Naive thymus-derived CD8-positive, alpha-beta T cell (primary cell): ENCODE measurements at regions not wholly inside any gene's neighbourhood (a gene's known extent, or its start where the extent isn't known, plus 50 kb on each side); places are given as distances from the start of the nearest gene placed in this dataset.

ENCODE experiments used
- ATAC-seq, 2 donors: fragments of 150-1000 bp; cut with Tn5 transposase in 1 of 2; sonication (Bioruptor Pico), chemical (Tn5 transposase) in 1 of 2; 1 replicate in 1 of 2; 2 replicates in 1 of 2; pipeline ENCODE4 v1.10.0; 2021; ENCODE audit warnings: mild to moderate bottlenecking in 2 of 2, moderate library complexity in 2 of 2
- POLR2A ChIA-PET: fragments of 350-600 bp; sonication (Branson Sonifier 250); formaldehyde crosslinking; loops from one replicate; lab custom pipeline; 2021; ENCODE audit warnings: antibody characterized with exemption; lab: Charles Lee
- DNase-seq, 10 donors: peaks; one replicate each; pipeline versions ENCODE4 v3.0.0 to v3.0.0-alpha.2; 2020 to 2022
- H3K27ac Mint-ChIP-seq, 10 donors: one replicate each; pipeline ENCODE4 v1.8.0; 2020 to 2022; ENCODE audit warnings: mild to moderate bottlenecking in 10 of 10, mixed read lengths in 10 of 10, moderate library complexity in 4 of 10, inconsistent platforms in 1 of 10
- H3K27me3 Mint-ChIP-seq, 5 donors: one replicate each; pipeline ENCODE4 v1.8.0; 2021 to 2022; ENCODE audit warnings: mixed read lengths in 5 of 5
- H3K36me3 Mint-ChIP-seq, 3 donors: one replicate each; pipeline ENCODE4 v1.8.0; 2020 to 2022; ENCODE audit warnings: mixed read lengths in 3 of 3, mild to moderate bottlenecking in 2 of 3, inconsistent platforms in 1 of 3
- H3K4me1 Mint-ChIP-seq, 4 donors: one replicate each; pipeline ENCODE4 v1.8.0; 2021 to 2022; ENCODE audit warnings: mixed read lengths in 4 of 4
- H3K4me3 Mint-ChIP-seq, 10 donors: one replicate each; pipeline ENCODE4 v1.8.0; 2020 to 2022; ENCODE audit warnings: mild to moderate bottlenecking in 10 of 10, mixed read lengths in 10 of 10, moderate library complexity in 6 of 10, inconsistent platforms in 1 of 10
- H3K9me3 Mint-ChIP-seq, 9 donors: one replicate each; pipeline ENCODE4 v1.8.0; 2020 to 2022; ENCODE audit warnings: mixed read lengths in 9 of 9, mild to moderate bottlenecking in 3 of 9, inconsistent platforms in 1 of 9, moderate library complexity in 1 of 9

DNA sequence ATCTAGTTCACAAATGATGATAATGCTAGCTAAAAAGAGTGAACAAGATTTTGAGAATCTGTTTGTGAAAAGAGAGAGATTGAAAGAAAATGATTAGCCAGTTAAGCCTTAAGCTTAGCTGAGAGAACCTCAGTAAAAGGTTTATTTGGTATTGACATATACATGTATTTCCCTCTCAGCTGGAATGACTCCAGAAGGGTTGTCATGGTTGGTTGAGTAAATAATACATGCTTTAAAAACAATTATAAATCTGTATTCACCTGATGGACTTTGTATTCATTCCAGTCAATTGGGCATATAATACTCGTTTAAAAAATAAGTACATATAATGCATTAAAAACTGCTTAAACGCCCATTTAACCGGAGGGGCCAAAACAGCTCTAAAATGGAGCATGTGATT is 181.4 kb downstream of the GRB14 start:
- no peak overlapping the region for H3K27ac Mint-ChIP-seq
- ATAC-seq: no peak
- no peaks in the 10 kb centered on the region for H3K4me1 Mint-ChIP-seq
- H3K36me3 Mint-ChIP-seq: no peaks in the 10 kb centered on the region
- no peaks in the 10 kb centered on the region for H3K27me3 Mint-ChIP-seq
- H3K9me3 Mint-ChIP-seq: peaks cover 0 to 7% (median 0%) of the 10 kb centered on the region in 9 donors
- no peak for DNase-seq
- H3K4me3 Mint-ChIP-seq: no peak overlapping the region
- POLR2A ChIA-PET: no interaction called here

DNA sequence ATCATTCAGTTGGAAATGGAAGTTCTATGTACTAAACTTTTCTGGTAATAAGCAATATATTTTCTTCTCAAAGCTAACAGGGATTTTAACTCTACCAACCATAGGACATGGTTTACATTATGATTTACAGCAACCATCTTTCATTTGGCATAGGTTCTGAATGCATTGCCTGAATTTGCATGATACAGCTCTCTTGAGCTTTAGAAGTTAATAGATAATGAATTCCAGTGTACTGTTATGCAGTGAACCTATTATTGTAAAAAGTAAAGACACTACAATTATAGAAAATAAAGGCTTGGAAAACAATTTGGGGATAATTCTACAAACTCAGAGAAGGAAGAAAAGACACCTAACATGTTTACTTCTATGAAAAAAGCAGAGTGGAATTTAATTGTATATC is 182.0 kb downstream of the GRB14 start:
- Mint-ChIP-seq H3K27ac (no peak overlapping the region), H3K4me3 (no peak overlapping the region), H3K36me3 (no peaks in the 10 kb centered on the region), H3K27me3 (no peaks in the 10 kb centered on the region), H3K4me1 (no peaks in the 10 kb centered on the region), H3K9me3 (peaks cover 0 to 7% (median 0%) of the 10 kb centered on the region in 9 donors)
- POLR2A ChIA-PET: no interaction called here
- no peak for DNase-seq
- ATAC-seq: no peak

- H3K9me3 Mint-ChIP-seq: peaks cover 0 to 7% (median 0%) of the 10 kb centered on the region in 9 donors
- POLR2A ChIA-PET: no interaction called here
- H3K27me3 Mint-ChIP-seq: no peaks in the 10 kb centered on the region
- H3K4me1 Mint-ChIP-seq: no peaks in the 10 kb centered on the region
- no peak overlapping the region for H3K27ac Mint-ChIP-seq
- ATAC-seq (no peak), DNase-seq (no peak)
- H3K4me3 Mint-ChIP-seq: no peak overlapping the region
- H3K36me3 Mint-ChIP-seq: no peaks in the 10 kb centered on the region
These were observed 182.6 kb downstream of the GRB14 start for GRCh38 chr2:164438490-164439205.

GRCh38 chr2:164436131-164436530 is 185.2 kb downstream of the GRB14 start:
- no peak for DNase-seq
- Mint-ChIP-seq H3K4me1 (no peaks in the 10 kb centered on the region), H3K4me3 (no peak overlapping the region), H3K27ac (no peak overlapping the region), H3K36me3 (no peaks in the 10 kb centered on the region), H3K27me3 (no peaks in the 10 kb centered on the region), H3K9me3 (peaks cover 0 to 2% (median 0%) of the 10 kb centered on the region in 9 donors)
- ATAC-seq: no peak
- POLR2A ChIA-PET: no interaction called here

DNA sequence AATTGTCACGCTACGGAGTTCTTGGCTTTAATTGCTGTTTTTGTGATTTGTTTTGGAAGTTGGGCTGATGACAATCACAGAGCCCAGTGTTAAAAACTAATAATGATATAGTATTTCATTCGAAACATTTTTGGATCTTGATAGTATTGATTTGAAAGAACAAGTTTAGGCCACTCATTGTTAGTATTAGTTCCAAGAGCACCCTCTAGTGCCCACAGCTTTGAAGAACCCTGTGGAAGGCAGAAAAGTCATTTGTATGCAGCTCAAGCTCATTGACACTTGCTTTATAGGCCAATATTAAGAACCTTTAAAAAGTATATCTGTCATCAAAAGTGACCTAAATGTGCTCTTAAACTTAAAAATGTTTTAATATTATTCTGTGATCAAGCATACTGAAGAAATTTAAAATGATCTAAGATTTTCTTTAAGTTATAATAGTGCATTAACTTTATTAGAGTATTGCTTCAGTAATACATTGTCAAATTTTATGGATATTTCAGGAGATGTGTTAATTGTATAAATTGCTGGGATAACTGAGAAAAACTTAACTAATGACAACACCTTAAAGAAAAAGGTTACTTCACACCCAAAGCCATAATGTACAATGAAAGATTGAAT is 191.0 kb downstream of the GRB14 start:
- DNase-seq (no peak), ATAC-seq (no peak)
- POLR2A ChIA-PET: no interaction called here
- no peaks in the 10 kb centered on the region for H3K4me1 Mint-ChIP-seq
- H3K27ac Mint-ChIP-seq: no peak overlapping the region
- H3K9me3 Mint-ChIP-seq: no peaks in the 10 kb centered on the region
- H3K27me3 Mint-ChIP-seq: no peaks in the 10 kb centered on the region
- no peak overlapping the region for H3K4me3 Mint-ChIP-seq
- H3K36me3 Mint-ChIP-seq: no peaks in the 10 kb centered on the region

DNA sequence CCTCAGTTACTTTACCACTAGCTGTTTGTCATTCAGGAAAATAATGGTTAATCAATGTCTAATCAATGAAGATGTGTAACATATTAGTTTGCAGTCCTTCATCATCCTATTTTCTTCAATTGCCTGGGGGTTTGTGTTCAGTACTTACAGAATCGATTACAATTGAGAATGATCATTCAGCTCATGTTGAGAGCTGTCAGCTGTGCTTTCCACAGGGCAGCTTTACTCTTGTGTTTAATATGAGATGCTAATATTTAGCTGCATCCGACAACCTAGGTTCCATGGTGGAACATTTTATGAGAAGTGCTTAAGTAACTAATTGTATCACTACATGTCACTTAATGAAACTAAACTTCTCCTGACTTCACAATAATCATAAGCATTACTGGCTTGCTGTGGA is 191.9 kb downstream of the GRB14 start:
- POLR2A ChIA-PET: no interaction called here
- Mint-ChIP-seq H3K27ac (no peak overlapping the region), H3K4me1 (no peaks in the 10 kb centered on the region), H3K36me3 (no peaks in the 10 kb centered on the region), H3K4me3 (no peak overlapping the region), H3K9me3 (no peaks in the 10 kb centered on the region), H3K27me3 (no peaks in the 10 kb centered on the region)
- no peak for ATAC-seq
- DNase-seq: no peak

GRCh38 chr2:164427111-164427510 is 194.2 kb downstream of the GRB14 start:
- no peaks in the 10 kb centered on the region for H3K36me3 Mint-ChIP-seq
- H3K4me1 Mint-ChIP-seq: no peaks in the 10 kb centered on the region
- ATAC-seq (no peak), DNase-seq (no peak)
- H3K27me3 Mint-ChIP-seq: no peaks in the 10 kb centered on the region
- H3K4me3 Mint-ChIP-seq: no peak overlapping the region
- POLR2A ChIA-PET: no interaction called here
- H3K9me3 Mint-ChIP-seq: no peaks in the 10 kb centered on the region
- H3K27ac Mint-ChIP-seq: no peak overlapping the region

- no peak overlapping the region for H3K4me3 Mint-ChIP-seq
These were observed 200.5 kb downstream of the GRB14 start for GRCh38 chr2:164420787-164421186.

DNA sequence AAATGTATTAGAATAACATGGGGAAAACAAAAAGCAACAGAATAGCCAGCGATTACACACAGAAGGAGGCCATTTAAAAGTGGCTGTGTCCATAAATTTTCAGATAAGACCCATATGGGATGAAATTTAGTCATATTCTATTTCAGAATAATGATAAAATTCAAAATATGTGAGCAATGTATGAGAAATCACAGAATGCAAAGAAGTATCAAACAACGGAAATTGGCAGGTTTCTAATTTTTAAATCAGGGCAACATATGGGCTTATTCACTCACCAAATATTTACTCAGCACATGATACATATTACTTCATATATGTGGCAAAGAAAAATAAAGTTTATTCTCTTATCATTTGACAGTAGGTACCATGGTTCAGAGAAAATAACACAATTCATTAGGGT is 208.5 kb downstream of the GRB14 start:
- Mint-ChIP-seq H3K36me3 (no peaks in the 10 kb centered on the region), H3K4me3 (no peak overlapping the region), H3K27ac (no peak overlapping the region), H3K4me1 (no peaks in the 10 kb centered on the region), H3K9me3 (peaks cover 0 to 6% (median 0%) of the 10 kb centered on the region in 9 donors), H3K27me3 (no peaks in the 10 kb centered on the region)
- POLR2A ChIA-PET: no interaction called here
- no peak for DNase-seq
- no peak for ATAC-seq

More at GRCh38 chr2:164420787-164421186, 200.5 kb downstream of the GRB14 start:
- Mint-ChIP-seq H3K27me3 (no peaks in the 10 kb centered on the region), H3K36me3 (no peaks in the 10 kb centered on the region), H3K27ac (no peak overlapping the region), H3K4me1 (no peaks in the 10 kb centered on the region), H3K9me3 (peaks cover 0 to 3% (median 0%) of the 10 kb centered on the region in 9 donors)
- ATAC-seq: no peak
- POLR2A ChIA-PET: no interaction called here
- no peak for DNase-seq

GRCh38 chr2:164389411-164389810 is 231.9 kb downstream of the GRB14 start:
- H3K4me3 Mint-ChIP-seq: no peak overlapping the region
- H3K27ac Mint-ChIP-seq: no peak overlapping the region
- no peak for ATAC-seq
- DNase-seq: no peak
- POLR2A ChIA-PET: no interaction called here
- peaks cover 0 to 19% (median 1%) of the 10 kb centered on the region in 9 donors for H3K9me3 Mint-ChIP-seq
- H3K27me3 Mint-ChIP-seq: peaks cover 0 to 2% (median 0%) of the 10 kb centered on the region in 5 donors
- no peaks in the 10 kb centered on the region for H3K36me3 Mint-ChIP-seq
- H3K4me1 Mint-ChIP-seq: no peaks in the 10 kb centered on the region

DNA sequence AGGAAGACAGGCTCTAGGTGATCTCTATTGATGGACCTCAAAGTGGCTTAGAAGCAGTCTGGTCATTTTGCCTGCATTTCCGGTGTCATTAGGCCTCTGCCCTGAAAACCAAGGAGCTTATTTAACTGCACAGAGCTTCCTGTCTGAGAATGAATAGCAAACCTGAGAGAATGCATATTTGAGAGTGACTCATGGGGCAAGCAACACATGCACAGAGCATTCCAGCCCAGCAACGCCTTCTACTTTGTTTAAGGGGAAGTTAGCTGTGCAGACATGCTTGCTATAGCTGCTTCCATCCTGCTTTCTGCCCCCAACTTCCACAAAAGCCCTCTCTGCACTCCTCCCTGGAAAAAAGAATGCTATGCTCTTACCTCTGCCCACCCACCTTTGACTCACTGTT is 232.8 kb downstream of the GRB14 start:
- Mint-ChIP-seq H3K9me3 (peaks cover 0 to 19% (median 1%) of the 10 kb centered on the region in 9 donors), H3K4me1 (no peaks in the 10 kb centered on the region), H3K36me3 (no peaks in the 10 kb centered on the region), H3K27ac (no peak overlapping the region), H3K4me3 (no peak overlapping the region), H3K27me3 (peaks cover 0 to 2% (median 0%) of the 10 kb centered on the region in 5 donors)
- POLR2A ChIA-PET: no interaction called here
- DNase-seq (no peak), ATAC-seq (no peak)

DNA sequence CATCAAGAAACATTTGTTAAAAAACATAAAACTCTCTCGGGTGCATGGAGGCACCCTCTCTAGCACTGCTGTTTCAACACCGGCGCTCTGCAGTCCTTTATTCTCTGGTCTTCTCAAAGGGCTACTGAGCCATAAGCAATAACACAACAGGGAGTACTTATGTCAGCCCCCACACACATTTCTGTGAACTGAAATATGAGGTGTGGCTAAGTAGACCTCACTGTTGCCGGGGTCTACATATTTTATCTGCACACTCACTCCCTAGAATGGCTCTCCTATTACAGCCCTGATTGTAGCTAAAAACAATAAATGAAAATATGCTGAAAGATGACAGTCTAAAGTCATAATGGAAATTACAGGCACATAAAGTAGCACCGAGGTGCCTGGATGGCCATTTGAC is 235.1 kb downstream of the GRB14 start:
- Mint-ChIP-seq H3K9me3 (peaks cover 0 to 16% (median 2%) of the 10 kb centered on the region in 9 donors), H3K36me3 (no peaks in the 10 kb centered on the region), H3K27ac (no peak overlapping the region), H3K4me1 (no peaks in the 10 kb centered on the region), H3K27me3 (peaks cover 0 to 2% (median 0%) of the 10 kb centered on the region in 5 donors), H3K4me3 (no peak overlapping the region)
- POLR2A ChIA-PET: no interaction called here
- DNase-seq (no peak), ATAC-seq (no peak)

DNA sequence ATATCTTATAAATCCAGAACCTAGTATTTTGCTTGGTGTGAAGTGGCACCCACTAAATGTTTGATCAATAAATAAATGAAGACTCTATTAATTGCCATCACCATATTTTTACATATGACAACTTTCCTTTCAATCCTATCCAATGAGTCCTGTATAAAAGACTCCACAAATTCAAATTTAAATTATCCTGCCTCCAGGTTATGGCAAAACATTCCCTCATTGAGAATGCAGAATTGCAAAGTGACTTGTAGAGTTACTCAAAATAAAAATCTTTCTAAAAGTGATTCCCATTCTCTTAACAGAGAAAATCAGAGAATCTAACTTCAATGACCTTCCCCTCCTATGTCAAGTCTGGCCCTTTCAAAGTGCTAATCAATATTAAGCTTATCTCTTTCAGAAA is 236.8 kb downstream of the GRB14 start:
- ATAC-seq (no peak), DNase-seq (no peak)
- Mint-ChIP-seq H3K4me3 (no peak overlapping the region), H3K9me3 (peaks cover 0 to 8% (median 0%) of the 10 kb centered on the region in 9 donors), H3K36me3 (no peaks in the 10 kb centered on the region), H3K27ac (no peak overlapping the region), H3K27me3 (peaks cover 0 to 1% (median 0%) of the 10 kb centered on the region in 5 donors), H3K4me1 (no peaks in the 10 kb centered on the region)
- POLR2A ChIA-PET: no interaction called here

- POLR2A ChIA-PET: no interaction called here
These were observed 249.4 kb downstream of the GRB14 start for GRCh38 chr2:164371916-164372315.

More at GRCh38 chr2:164371916-164372315, 249.4 kb downstream of the GRB14 start:
- H3K4me1 Mint-ChIP-seq: no peaks in the 10 kb centered on the region
- H3K36me3 Mint-ChIP-seq: no peaks in the 10 kb centered on the region
- ATAC-seq (no peak), DNase-seq (no peak)
- H3K27ac Mint-ChIP-seq: no peak overlapping the region
- H3K4me3 Mint-ChIP-seq: no peak overlapping the region
- peaks cover 0 to 20% (median 4%) of the 10 kb centered on the region in 9 donors for H3K9me3 Mint-ChIP-seq
- peaks cover 0 to 2% (median 0%) of the 10 kb centered on the region in 5 donors for H3K27me3 Mint-ChIP-seq
